Daoy (cell line): ENCODE measurements at regions not wholly inside any gene's neighbourhood (a gene's known extent, or its start where the extent isn't known, plus 50 kb on each side); places are given as distances from the start of the nearest gene placed in this dataset.

Source experiments
- DNase-seq: peaks from one replicate; pipeline ENCODE4 v3.0.0-alpha.2; 2015; ENCODE audit warnings: low read depth

DNA sequence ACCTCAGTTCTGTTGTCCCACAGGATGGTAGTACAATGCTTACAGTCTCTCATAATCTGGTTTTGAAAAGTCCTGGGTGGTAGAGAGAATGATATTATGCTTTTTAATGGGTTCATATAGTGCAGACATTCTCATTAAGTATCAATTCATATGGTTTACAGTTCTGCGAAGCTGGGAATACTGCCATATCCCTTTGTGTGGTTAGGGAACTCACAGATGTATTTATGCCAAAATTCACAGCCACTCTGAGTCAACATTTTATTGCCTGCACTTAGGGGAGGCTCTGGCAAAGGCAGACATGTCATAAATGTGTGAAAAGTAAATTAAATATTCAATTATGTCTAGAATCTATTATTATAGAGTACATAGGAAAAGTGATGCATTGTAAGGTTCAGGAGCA lies 808.2 kb downstream of the SUCLG1 start:
- DNase-seq = no peak

DNA sequence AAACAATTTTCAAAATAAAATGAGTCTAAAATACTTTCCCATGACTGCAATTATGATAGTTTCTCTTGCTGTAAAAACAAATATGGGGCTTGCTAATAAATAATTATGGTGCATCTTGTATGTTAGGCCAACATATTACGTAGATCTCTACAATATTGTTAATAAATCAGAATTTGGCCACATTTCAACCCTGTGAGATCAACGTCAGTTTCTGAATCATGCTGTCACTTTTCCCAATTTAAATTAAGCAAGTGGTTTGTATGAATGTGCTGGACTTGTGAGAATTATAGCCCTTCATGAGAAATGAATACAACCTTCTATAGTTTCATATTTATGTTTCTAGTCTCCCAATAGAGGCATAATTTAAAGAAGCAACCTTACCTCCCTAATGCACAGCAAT lies 808.9 kb downstream of the SUCLG1 start:
- DNase-seq = no peak

DNA sequence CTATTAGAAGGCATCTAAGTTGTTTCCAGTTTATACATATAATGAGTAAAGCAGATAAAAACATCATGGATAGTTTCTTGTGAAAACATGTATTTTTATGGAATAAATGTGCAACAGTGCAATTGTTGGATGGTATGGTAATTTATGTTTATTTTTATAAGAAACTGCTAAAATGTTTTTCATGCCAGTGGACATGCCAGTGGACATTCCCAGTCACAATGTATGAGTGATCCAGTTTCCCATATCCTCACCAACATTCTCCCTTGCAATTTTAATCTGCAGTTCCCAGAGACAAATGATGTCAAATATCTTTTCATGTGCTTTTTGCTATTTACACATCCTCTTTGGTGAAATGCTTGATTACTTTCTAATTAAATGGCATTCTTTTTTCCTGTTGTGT lies 818.6 kb downstream of the SUCLG1 start:
- no peak for DNase-seq

DNA sequence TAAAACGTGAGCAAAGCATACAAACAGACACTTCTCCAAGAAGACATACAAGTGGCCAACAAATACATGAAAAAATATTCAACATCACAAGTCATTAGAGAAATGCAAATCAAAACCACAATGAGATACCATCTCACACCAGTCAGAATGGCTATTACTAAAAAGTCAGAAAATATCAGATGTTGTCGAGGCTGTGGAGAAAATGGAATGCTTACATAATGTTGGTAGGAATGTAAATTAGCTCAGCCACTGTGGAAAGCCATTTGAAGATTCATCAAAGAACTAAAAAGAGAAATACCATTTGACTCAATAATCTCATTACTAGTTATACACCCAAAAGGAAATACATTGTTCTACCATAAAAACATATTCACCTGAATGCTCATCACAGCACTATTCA lies 825.7 kb downstream of the SUCLG1 start:
- DNase-seq = no peak

DNA sequence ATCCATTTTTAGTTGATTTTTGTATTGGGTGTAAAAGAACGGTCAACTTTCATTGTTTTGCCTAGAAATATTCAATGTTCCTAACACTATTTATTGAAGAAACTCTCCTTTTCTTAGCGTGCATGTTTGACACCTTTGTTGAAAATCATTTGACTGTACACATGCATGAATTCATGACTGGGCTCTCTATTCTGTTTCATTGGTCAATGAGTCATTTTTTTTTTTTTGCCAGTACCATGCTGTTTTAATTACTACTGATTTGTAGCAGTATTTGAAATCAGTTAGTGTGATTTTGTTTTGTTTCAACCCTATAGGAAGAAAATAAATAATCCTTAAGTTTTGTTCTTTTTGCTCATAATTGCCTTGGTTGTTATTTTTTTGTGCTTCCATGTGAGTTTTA lies 828.7 kb downstream of the SUCLG1 start:
- no peak for DNase-seq

DNA sequence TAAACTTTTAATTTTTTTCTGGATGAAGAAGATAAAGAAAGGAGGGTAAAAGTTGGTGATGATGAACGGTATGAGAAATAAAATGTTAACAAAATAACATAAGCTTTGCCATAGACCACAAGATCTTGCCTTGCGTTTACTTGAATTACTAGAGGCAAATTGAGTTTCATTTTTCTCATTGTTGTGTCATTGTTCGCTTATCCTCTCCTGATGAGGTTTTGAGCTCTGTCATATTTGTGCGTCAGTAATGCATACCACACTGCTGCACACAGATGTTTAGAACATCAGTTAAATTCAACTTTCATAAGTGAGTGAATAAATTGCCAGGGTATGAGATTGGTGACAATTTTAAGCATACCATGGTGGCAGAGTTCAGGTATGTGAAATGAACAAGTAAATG lies 843.6 kb downstream of the SUCLG1 start:
- no peak for DNase-seq

DNA sequence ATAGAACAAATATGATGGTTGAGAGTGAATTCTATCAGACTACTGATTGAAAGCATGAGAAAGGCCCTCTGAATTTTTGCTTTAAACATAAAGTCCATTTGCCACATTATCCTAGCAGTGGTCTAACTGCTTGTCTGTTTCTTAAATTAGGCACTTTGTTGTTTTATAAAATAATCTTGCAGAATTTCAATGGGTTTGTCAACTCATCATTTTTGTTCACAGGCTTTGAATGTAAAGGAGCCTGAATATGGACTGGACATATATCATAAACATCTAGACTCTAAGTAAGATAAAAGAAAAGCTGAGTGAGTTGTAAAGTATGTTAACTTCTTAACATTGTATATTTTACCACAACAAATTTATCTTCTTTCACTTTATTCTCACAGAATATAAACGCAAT lies 845.9 kb downstream of the SUCLG1 start:
- no peak for DNase-seq

DNA sequence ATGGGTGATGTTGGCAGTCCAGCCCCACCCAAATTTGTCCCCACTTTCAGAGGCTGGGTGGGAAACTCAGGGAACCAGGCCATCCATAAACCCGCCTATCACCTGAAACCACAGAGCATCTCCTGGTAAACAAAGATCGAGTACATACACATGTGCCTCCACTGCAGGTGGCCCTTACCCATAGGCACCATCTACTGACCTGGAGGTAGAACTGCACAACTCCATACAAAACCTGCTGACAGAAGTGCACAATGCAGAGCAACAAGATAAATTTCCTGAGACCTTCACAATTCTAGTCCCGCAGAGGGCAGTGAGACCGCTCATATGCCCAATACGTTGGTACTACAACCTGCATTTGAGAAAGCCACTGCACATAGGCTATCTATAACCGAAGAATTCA lies 856.3 kb downstream of the SUCLG1 start:
- no peak for DNase-seq

DNA sequence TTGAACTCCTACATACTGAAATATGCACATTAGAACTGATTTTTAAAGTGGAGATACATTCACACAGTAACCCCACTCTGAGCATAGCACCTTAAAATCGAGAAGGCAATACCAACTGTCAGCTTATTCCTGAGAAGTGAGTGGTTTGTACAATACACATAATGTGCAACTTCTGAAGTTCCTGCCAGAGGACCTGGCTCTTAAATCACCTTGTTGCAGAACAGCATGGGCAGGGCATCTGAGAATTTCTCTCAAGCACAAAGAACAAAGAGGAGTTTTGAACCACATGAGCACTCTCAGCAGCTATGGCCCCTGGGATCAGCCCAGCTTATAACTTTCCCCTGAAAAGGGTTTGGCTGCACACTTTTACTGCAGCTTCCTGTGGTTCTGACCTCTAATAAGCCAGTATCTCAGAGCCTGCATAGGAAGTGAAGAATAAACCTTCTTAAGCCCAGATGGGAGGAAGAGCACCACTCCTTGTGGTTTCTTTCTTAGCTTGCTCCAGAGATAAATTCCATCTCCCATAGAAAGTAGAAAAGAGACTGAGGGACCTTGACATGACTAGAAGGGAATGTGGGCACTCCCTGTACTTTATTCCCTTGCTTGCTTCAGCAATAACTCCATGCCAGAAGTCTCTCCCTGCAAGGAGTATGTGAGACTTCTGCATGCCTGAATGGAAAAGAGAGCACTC lies 862.3 kb downstream of the SUCLG1 start:
- no peak for DNase-seq

DNA sequence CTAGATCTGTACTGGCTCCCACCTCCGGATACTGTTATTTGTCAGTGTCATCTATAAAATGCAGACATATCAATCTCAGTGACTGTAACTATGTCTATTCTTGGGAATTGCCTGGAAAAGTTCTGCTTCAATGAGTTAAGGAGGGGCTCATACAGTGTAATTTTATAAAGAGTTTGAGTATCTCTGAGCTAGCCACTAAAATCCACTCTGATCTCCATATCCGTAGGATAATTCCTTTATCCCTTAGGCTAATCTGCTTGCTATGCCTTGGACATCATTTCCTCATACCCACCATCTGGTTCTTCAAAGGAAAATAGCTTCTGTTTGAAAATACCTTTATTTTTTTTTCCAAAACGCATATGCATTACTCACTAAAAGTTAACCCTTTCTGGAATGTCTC lies 863.2 kb downstream of the SUCLG1 start:
- no peak for DNase-seq

DNA sequence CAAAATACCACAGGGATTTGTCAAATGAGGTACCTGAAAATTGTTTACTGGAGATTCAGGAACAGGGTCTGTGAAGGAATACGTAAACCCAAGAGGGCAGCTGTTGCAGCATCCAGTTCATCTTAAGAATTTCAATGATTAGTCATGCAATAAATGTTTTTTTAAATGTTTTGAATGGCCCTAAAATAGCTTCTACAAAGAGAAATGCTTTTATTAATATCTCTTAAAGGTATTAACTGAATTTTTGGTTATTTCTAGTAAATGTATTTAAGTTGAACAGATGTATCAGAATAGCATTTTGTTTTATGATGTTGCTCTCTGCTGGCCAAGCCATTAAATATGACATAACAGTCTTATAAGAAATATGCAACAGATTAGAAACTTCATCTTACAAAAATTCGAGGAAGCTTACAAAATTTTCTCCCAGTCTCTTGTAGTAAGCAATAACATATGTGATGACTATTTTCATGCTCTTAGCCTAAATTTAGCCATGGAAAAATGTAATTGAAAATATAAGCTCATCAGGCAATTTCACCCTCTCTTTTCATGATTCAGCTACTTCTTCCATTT lies 863.9 kb downstream of the SUCLG1 start:
- DNase-seq = no peak

DNA sequence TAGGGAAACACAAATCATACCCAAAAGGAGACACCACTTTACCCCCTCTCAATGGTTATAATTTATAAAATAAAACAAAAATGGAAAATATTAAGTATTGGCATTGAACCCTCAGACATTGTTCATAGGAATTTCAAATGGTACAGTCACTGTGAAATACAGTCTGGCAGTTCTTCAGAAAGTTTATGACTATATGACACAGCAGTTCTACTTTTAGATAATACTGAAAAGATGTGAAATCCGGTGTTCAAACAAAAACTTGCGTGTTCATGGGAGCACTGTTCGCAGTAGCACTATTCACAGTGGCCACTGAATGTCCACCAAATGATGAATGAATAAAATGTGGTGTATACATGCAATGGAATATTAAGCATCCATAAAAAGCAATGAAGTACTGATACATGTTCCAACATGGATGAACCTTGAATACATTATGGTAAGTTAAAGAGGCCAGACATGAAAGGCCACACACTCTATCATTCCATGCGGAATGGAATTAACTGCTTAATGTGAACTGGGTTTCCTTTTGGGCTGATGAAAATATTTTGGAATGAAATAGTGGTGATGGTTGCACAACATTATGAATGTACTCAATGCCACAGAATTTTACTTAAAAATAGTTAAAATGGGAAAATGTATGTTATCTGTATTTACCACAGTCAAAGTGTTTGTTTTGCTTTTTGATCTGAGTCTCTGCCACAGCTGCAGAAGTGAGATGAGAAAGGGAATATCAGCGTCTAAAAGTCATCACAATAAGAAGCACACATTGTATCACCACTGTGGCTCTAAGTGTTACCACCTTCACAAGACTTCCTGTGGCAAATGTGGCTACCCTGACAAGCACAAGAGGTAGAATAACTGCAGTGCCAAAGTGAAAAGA lies 864.6 kb downstream of the SUCLG1 start:
- no peak for DNase-seq

DNA sequence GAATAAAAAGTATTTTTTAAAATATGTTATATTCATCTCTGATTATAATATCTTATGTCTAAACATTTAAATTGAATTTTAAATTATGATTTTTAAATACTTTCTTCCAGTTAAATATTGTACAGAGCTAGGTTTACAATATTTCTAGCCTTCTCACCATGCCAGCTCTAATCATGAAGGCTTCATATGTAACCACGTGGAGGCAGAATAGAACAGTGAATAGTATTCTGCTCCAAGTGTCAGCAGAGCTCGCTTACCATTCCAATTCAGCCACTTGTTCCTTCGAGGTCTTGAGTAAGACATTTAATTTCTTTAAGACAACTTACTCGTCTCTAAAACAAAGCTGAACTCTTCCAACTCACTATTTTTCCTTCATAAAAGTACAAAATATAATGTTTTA lies 871.8 kb downstream of the SUCLG1 start:
- DNase-seq = no peak

DNA sequence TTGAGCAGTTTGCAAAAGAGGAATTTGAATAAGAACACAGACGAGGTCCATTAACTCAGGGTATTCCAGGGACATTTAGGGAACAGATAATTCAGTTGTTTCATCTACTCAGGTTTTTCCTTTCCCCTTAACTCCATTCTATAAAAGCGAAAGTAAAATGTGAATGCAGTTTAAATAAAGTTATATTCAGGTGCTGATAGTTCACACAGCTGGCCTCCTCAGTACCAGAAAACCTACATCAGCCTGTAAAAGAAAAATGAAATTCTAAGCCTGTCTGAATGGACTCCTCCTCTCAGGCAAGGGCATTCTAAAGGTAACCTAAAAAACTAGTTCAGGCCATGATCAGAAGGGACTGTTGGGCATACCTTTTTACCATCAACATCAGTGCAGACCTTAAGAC lies 873.8 kb downstream of the SUCLG1 start:
- DNase-seq = no peak

DNA sequence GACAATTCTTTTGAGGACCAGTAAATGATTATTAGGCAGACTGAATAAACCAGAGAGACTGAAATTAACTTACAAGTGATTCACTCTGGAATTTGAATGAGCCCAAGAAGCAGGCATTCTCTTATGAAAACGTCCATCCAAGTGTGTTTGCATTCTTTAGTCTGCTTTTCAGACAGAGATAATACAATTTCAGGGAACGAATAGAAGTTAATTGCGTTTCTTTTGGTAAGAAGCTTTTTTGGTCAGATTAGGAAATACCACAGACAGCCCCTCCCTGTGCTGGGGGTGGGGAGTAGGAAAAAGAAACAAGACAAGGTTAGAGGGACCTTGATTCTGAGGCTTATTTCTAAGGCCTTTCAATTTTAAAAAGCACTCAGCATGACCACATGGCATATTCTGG lies 874.4 kb downstream of the SUCLG1 start:
- no peak for DNase-seq

DNA sequence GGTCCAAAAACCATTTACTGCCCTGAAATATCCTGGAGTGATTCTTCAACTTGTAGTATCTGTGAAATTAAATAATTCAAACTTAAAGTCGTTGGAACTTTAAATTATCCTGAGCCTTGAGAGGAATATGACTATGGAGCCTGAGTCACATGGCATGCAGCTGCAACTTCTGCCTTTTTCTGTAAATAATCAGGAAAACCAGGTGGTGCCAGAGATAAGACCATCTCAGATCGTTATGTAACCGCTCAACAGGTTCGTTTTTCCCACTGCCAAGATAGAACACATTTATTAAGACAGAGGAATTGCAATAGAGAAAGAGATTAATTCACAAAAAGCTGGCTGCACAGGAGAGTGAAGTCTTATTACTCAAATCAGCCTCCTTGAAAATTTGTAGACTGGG lies 876.5 kb downstream of the SUCLG1 start:
- DNase-seq = no peak

DNA sequence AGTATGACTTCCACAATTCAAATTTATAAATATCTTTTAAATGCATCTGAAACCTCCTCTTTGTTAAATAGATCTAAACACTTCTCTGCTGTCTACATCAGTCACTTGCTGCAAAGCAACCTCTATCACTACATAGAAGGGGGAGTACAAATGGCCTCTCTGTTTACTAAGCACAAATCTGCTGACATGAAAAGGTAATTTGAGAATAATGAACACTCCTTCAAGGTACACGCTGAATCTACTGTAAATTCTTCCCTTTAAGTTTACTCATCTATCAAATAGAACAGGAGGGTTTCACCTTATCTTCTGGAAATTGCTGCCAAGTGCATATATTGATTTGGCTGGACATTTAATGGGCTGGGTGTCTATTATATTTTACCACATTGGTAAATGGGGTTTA lies 879.6 kb downstream of the SUCLG1 start:
- no peak for DNase-seq

DNA sequence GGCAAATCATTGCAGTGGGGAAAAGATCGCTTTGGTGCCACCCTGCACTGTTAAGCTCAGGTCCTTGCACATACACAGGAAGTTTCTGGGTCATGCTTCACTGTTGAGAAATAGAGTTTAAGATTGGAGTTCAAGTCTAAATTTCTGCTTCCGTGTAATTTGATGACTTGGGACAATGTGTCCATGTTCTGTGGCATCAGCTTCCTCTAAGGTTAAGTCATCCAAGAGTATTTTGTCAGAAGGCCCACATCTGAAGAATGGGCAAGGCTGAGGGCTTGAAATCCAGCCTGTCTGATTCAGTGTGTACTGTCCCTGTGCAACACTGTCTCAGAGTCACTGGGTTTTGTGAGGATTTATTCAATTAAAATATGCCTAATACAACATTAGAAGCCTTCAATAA lies 880.7 kb downstream of the SUCLG1 start:
- DNase-seq = no peak

DNA sequence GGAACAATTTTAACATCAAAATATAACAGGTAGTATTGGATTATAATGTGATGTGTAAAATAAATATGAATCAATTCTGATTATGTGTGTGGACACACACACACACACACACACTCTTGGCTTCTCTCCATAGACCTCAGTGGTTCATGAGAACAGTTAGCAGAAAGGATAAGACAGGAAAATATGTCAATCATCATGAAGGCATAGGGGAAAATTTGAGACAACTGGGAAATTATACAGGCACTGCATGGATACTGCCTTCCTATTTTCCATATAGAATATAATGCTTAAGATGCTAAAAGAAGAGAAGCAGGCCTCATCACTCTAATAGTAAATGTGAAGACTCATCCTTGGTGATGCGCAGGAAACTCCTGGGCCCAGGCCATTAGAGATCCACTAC lies 884.5 kb downstream of the SUCLG1 start:
- no peak for DNase-seq

DNA sequence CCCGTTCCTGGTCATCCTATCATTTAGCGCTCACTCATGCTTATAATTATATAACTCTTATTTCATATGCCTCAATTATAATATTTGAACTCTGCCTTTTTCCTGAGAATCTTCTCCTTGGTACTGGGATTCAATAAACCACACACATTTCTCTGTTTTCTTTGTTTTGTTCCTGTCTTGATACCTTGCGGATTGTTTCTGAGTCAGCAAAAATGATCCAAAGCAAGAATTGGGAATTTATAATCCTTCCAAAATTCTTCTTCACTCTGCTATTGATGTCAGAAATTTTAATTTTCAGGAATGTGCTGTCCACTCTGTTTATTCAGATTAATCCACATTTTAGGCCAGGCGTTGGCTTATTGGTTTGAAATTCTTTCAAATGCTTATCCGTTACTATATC lies 886.0 kb downstream of the SUCLG1 start:
- no peak for DNase-seq

DNA sequence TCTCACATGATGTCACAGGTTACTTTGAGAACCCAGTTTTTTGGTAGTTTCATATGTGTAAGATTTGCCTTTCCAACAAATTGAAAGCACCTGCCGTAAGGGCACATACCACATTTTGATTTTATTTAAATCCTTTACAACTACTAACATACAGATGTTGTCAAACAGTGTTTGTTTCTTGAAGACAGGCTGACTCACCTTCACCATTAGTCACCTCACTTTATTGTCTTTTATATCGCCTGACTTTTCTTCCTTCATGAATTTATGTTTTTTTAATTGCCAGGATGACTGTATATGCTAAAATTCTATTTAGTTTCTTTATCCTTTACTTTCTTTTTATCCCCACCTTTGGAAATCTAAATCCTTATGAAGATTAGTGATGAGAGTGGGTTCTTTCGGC lies 886.7 kb downstream of the SUCLG1 start:
- no peak for DNase-seq

DNA sequence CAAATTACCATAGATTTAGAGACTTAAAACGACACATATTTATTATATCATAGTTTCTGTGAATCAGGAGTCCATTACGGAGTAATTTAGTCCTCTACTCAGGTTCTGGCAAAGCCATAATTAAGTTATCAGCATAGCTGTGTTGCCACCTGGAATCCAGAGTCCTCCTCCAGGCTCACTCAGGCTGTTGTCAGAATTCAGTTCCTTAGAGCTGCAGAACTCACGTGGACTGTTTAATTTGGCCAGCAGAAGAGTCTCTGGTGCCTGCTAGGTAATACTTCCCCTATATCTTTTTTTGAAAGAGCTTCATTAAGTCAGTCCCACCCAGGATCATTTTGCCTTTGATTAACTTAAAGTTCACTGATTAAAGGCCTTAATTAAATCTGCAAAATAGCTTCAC lies 891.5 kb downstream of the SUCLG1 start:
- DNase-seq = no peak

DNA sequence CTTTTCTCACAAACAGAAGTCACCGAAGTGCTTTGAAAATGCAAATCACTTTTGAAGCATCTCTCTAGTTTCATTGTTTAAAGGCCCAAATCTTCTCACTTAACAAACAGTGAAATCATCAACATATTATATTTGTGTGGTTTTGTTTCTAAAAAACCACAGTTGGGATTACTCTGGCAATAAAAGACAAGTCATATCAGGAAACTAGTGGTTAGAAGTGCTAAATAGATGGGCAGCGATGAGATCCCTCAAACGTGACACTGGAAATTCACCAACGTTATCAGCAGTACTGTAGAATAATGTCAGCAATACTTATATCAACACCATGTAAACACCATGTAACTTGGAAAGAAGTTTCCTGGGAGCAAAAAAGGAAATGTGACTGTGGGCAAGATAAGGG lies 893.5 kb downstream of the SUCLG1 start:
- DNase-seq = no peak
